ENCODE measurements at regions not wholly inside any gene's neighbourhood (a gene's known extent, or its start where the extent isn't known, plus 50 kb on each side); places are given as distances from the start of the nearest gene placed in this dataset.

- no peaks in the 10 kb centered on the region for H3K9me3 ChIP-seq (ENCODE audit: control insufficient read depth, insufficient read depth, low read depth, low read length)
- POLR2A ChIA-PET, result interaction anchor here (0.6 kb wide), 1 partner anchor 68 kb away, joined by 5 read pairs; no protein-coding TSS in a partner anchor
- no peak overlapping the region for H3K27ac ChIP-seq (ENCODE audit: extremely low read depth, low read depth, low read length)
- TF ChIP-seq OSR2 (tag by site-specific recombination; IDR thresholded peaks at IDR 0.05) (no peak), YY2 (tag by site-specific recombination; IDR thresholded peaks at IDR 0.05) (no peak), ZNF580 (tag by site-specific recombination; IDR thresholded peaks at IDR 0.05) (no peak)
- H3K4me1 ChIP-seq (ENCODE audit: control insufficient read depth, insufficient read depth, low read length), result no peaks in the 10 kb centered on the region
- CTCF ChIA-PET, result interaction anchor here (1.0 to 1.5 kb wide), 3 partner anchors 17 to 38 kb away, joined by 3 to 7 read pairs (median 7); no protein-coding TSS in a partner anchor
- H3K4me3 ChIP-seq (ENCODE audit: low read depth, low read length), result no peak overlapping the region
- H3K36me3 ChIP-seq (ENCODE audit: control insufficient read depth in 2 of 2, insufficient read depth in 1 of 2, low read length in 2 of 2), result no peaks in the 10 kb centered on the region
These were observed 204.9 kb upstream of the LINGO1 start for GRCh38 chr15:77837649-77838025.

- TF ChIP-seq EGR2 (tag by site-specific recombination; IDR thresholded peaks at IDR 0.05; ENCODE audit: low read depth) (no peak), ZNF677 (tag by site-specific recombination; IDR thresholded peaks at IDR 0.05) (no peak), ZNF335 (tag by site-specific recombination; conservative IDR thresholded peaks at IDR 0.05) (no peak), REPIN1 (tag by site-specific recombination; IDR thresholded peaks at IDR 0.05; ENCODE audit: low read depth) (no peak), ZNF837 (tag by site-specific recombination; IDR thresholded peaks at IDR 0.05) (no peak), OSR2 (tag by site-specific recombination; IDR thresholded peaks at IDR 0.05) (no peak), ZNF664 (tag by site-specific recombination; IDR thresholded peaks at IDR 0.05) (no peak), ZNF692 (tag by site-specific recombination; IDR thresholded peaks at IDR 0.05) (no peak), ZNF76 (tag by site-specific recombination; IDR thresholded peaks at IDR 0.05; ENCODE audit: borderline replicate concordance, low read depth) (no peak), ZNF398 (tag by site-specific recombination; IDR thresholded peaks at IDR 0.05) (no peak), SP2 (tag by site-specific recombination; IDR thresholded peaks at IDR 0.05) (no peak), KLF17 (tag by site-specific recombination; IDR thresholded peaks at IDR 0.05) (no peak)
- Histone ChIP-seq H3K4me3 (ENCODE audit: low read depth, low read length) (no peak overlapping the region), H3K36me3 (ENCODE audit: control insufficient read depth in 2 of 2, insufficient read depth in 1 of 2, low read length in 2 of 2) (no peaks in the 10 kb centered on the region), H3K9me3 (ENCODE audit: control insufficient read depth, insufficient read depth, low read depth, low read length) (no peaks in the 10 kb centered on the region), H3K4me1 (ENCODE audit: control insufficient read depth, insufficient read depth, low read length) (no peaks in the 10 kb centered on the region), H3K27ac (ENCODE audit: extremely low read depth, low read depth, low read length) (no peak overlapping the region)
- POLR2A ChIA-PET, result no interaction called here
- CTCF ChIA-PET, result interaction anchor here (0.7 to 1.5 kb wide), 3 partner anchors 16 to 38 kb away, joined by 3 to 7 read pairs (median 3); no protein-coding TSS in a partner anchor
These were observed 204.4 kb upstream of the LINGO1 start for GRCh38 chr15:77836906-77837648.

- H3K27ac ChIP-seq (ENCODE audit: extremely low read depth, low read depth, low read length), result no peak overlapping the region
- H3K4me3 ChIP-seq (ENCODE audit: low read depth, low read length), result no peak overlapping the region
- H3K36me3 ChIP-seq (ENCODE audit: control insufficient read depth in 2 of 2, insufficient read depth in 1 of 2, low read length in 2 of 2), result no peaks in the 10 kb centered on the region
- H3K9me3 ChIP-seq (ENCODE audit: control insufficient read depth, insufficient read depth, low read depth, low read length), result no peaks in the 10 kb centered on the region
- H3K4me1 ChIP-seq (ENCODE audit: control insufficient read depth, insufficient read depth, low read length), result no peaks in the 10 kb centered on the region
- POLR2A ChIA-PET, result no interaction called here
- CTCF ChIA-PET, result interaction anchor here (0.6 to 0.9 kb wide), 3 partner anchors 15 to 1645 kb away, joined by 3 to 4 read pairs (median 3); no protein-coding TSS in a partner anchor
- TF ChIP-seq ZBTB10 (tag by site-specific recombination; IDR thresholded peaks at IDR 0.05) (no peak), ZNF521 (tag by site-specific recombination; IDR thresholded peaks at IDR 0.05) (no peak), ZNF621 (tag by site-specific recombination; IDR thresholded peaks at IDR 0.05) (no peak), SP2 (tag by site-specific recombination; IDR thresholded peaks at IDR 0.05) (peak; percentile 24; the same call in 1 of the 2 replicates), REST (tag by site-specific recombination; IDR thresholded peaks at IDR 0.05) (no peak)
These were observed 203.5 kb upstream of the LINGO1 start for GRCh38 chr15:77836121-77836692.

Measured in HEK293 (cell line).